IMR-90 (cell line): ENCODE measurements at regions not wholly inside any gene's neighbourhood (a gene's known extent, or its start where the extent isn't known, plus 50 kb on each side); places are given as distances from the start of the nearest gene placed in this dataset.

Source experiments
- ATAC-seq: fragments of 200-7000 bp; cut with Tn5 transposase; 2 replicates; pipeline ENCODE4 v1.9.1; 2020; ENCODE audit warnings: low read depth, mild to moderate bottlenecking, moderate library complexity
- BruUV-seq: library from RNA; stranded (reverse); fragments of 400-500 nt; replicated peaks from 2 replicates; lab custom pipeline; 2021; lab: Mats Ljungman, UMichigan
- CTCF ChIA-PET: fragments of 300-600 bp; formaldehyde crosslinking; extraction: SDS; loops from one replicate; lab custom pipeline; 2021; ENCODE audit warnings: antibody characterized with exemption; lab: Yijun Ruan, JAX
- POLR2A ChIA-PET: fragments of 300-600 bp; sonication (Branson Sonifier 250); formaldehyde crosslinking; loops from one replicate; lab custom pipeline; 2022; ENCODE audit warnings: antibody characterized with exemption; ENCODE audit not compliant: unreplicated experiment; lab: Charles Lee
- DNase-seq: peaks from one replicate; pipeline ENCODE4 v3.0.0; 2013
- H2AFZ ChIP-seq: replicated peaks from 2 replicates; pipeline ENCODE3; 2013; ENCODE audit warnings: low read length, mild to moderate bottlenecking; ENCODE audit not compliant: poor library complexity
- H2AK5ac ChIP-seq: 2 replicates; pipeline ENCODE4 v1.6.1; 2013; ENCODE audit warnings: low read depth, low read length, inconsistent platforms
- H2AK9ac ChIP-seq: replicated peaks from 2 replicates; pipeline ENCODE3; 2013; ENCODE audit warnings: mild to moderate bottlenecking, low read depth, low read length, moderate library complexity; ENCODE audit not compliant: poor library complexity
- H2BK120ac ChIP-seq: 2 replicates; pipeline ENCODE4 v1.6.1; 2013; ENCODE audit warnings: low read depth, low read length, inconsistent platforms
- H2BK15ac ChIP-seq: 3 replicates; pipeline ENCODE4 v1.6.1; 2013; ENCODE audit warnings: low read depth, low read length, inconsistent platforms
- H2BK20ac ChIP-seq: 2 replicates; pipeline ENCODE4 v1.6.1; 2013; ENCODE audit warnings: low read depth, mild to moderate bottlenecking, inconsistent platforms, low read length, moderate library complexity
- H2BK5ac ChIP-seq: 2 replicates; pipeline ENCODE4 v1.6.1; 2013; ENCODE audit warnings: mild to moderate bottlenecking, low read depth, low read length, inconsistent platforms; ENCODE audit not compliant: poor library complexity, severe bottlenecking
- H3K14ac ChIP-seq: replicated peaks from 2 replicates; pipeline ENCODE4 v1.6.1; 2013; ENCODE audit warnings: low read depth, low read length, inconsistent platforms
- H3K18ac ChIP-seq: 2 replicates; pipeline ENCODE4 v1.6.1; 2013; ENCODE audit warnings: low read depth, low read length, control low read depth
- H3K23ac ChIP-seq: 2 replicates; pipeline ENCODE4 v1.6.1; 2013; ENCODE audit warnings: low read depth, low read length, inconsistent platforms
- H3K27ac ChIP-seq: 2 replicates; pipeline ENCODE4 v1.5.1; 2013; ENCODE audit warnings: mild to moderate bottlenecking, control low read depth, low read length; ENCODE audit not compliant: insufficient read depth
- H3K27me3 ChIP-seq: 2 replicates; pipeline ENCODE4 v1.6.1; 2013; ENCODE audit warnings: low read length; ENCODE audit not compliant: control insufficient read depth, insufficient read depth
- H3K36me3 ChIP-seq: 2 replicates; pipeline ENCODE4 v1.6.1; 2013; ENCODE audit warnings: low read length, mixed read lengths; ENCODE audit not compliant: control insufficient read depth, insufficient read depth
- H3K4ac ChIP-seq: 2 replicates; pipeline ENCODE4 v1.6.1; 2013; ENCODE audit warnings: low read depth, low read length, inconsistent platforms
- H3K4me1 ChIP-seq: 2 replicates; pipeline ENCODE4 v1.6.1; 2013; ENCODE audit warnings: low read length, mixed read lengths; ENCODE audit not compliant: control insufficient read depth, insufficient read depth
- H3K4me2 ChIP-seq: 2 replicates; pipeline ENCODE4 v1.6.1; 2013; ENCODE audit warnings: low read depth, mild to moderate bottlenecking, control low read depth, low read length, moderate library complexity
- H3K4me3 ChIP-seq: 2 replicates; pipeline ENCODE4 v1.5.1; 2013; ENCODE audit warnings: low read depth, mild to moderate bottlenecking, control low read depth, low read length, moderate library complexity; ENCODE audit not compliant: insufficient read depth
- H3K56ac ChIP-seq: 2 replicates; pipeline ENCODE4 v1.6.1; 2013; ENCODE audit warnings: low read length, inconsistent platforms; ENCODE audit not compliant: insufficient read depth; ENCODE audit errors: extremely low read depth
- H3K79me1 ChIP-seq, 2 experiments: 2 replicates each; pipeline ENCODE4 v1.6.1; 2013; ENCODE audit warnings: low read length in 2 of 2, inconsistent platforms in 1 of 2, low read depth in 1 of 2
- H3K9ac ChIP-seq: 2 replicates; pipeline ENCODE4 v1.6.1; 2013; ENCODE audit warnings: low read depth, low read length, control low read depth
- H3K9me1 ChIP-seq: 2 replicates; pipeline ENCODE4 v1.6.1; 2013; ENCODE audit warnings: low read length, inconsistent platforms; ENCODE audit not compliant: insufficient read depth
- H3K9me3 ChIP-seq: 2 replicates; pipeline ENCODE4 v1.6.1; 2013; ENCODE audit warnings: low read length; ENCODE audit not compliant: control insufficient read depth, insufficient read depth
- H4K20me1 ChIP-seq: 2 replicates; pipeline ENCODE4 v1.6.1; 2013; ENCODE audit warnings: low read length, inconsistent platforms; ENCODE audit not compliant: insufficient read depth
- H4K5ac ChIP-seq: 2 replicates; pipeline ENCODE4 v1.6.1; 2013; ENCODE audit warnings: mild to moderate bottlenecking, low read depth, low read length, control low read depth
- H4K8ac ChIP-seq, 2 experiments: 2 replicates each; pipeline ENCODE4 v1.6.1; 2013; ENCODE audit warnings: low read depth in 2 of 2, low read length in 2 of 2, control low read depth in 1 of 2, inconsistent platforms in 1 of 2
- H4K91ac ChIP-seq: 2 replicates; pipeline ENCODE4 v1.6.1; 2013; ENCODE audit warnings: low read depth, low read length, inconsistent platforms; ENCODE audit not compliant: insufficient read depth
- BHLHE40 ChIP-seq: fragments of 150-350 bp; IDR thresholded peaks from 2 replicates; pipeline ENCODE4 v1.6.1; 2016; ENCODE audit warnings: mild to moderate bottlenecking, low read depth, low read length
- CHD1 ChIP-seq: IDR thresholded peaks from 2 replicates; pipeline ENCODE4 v1.6.1; 2012; ENCODE audit warnings: low read depth, low read length, improper control_type of control experiment
- FOS ChIP-seq: fragments of 150-350 bp; IDR thresholded peaks from 2 replicates; pipeline ENCODE4 v1.6.1; 2016; ENCODE audit warnings: low read depth, low read length
- MAFK ChIP-seq: IDR thresholded peaks from 2 replicates; pipeline ENCODE4 v1.6.1; 2012; ENCODE audit warnings: low read depth, low read length, improper control_type of control experiment
- NFE2L2 ChIP-seq: fragments of 150-350 bp; IDR thresholded peaks from 2 replicates; pipeline ENCODE4 v1.6.1; 2016; ENCODE audit warnings: low read depth, mild to moderate bottlenecking, low read length
- WGBS, 2 experiments: methylation state at CpG; one replicate each; pipeline versions ENCODE4 v1.1.5 to v1.1.7; 2013; ENCODE audit warnings: missing lambda C conversion rate in 2 of 2; ENCODE audit not compliant: insufficient read length in 1 of 2; ENCODE audit errors: extremely low coverage in 2 of 2; 5-methylcytosine and 5-hydroxymethylcytosine counted together
- dilution Hi-C: fragments of 300-500 bp; cut with HindIII; formaldehyde crosslinking; loops from one replicate; pipeline ENCODE4 v1.14.3; 2018; ENCODE audit warnings: low sequenced_read_pairs; ENCODE audit not compliant: unreplicated experiment
- in situ Hi-C: fragments of 300-500 bp; cut with MboI; formaldehyde crosslinking; loops from 3 replicates; pipeline ENCODE4 v1.14.3; 2019; ENCODE audit warnings: low sequenced_read_pairs, inconsistent platforms, mixed read lengths
- intact Hi-C: fragments of 100-400 bp; cut with micrococcal nuclease; formaldehyde crosslinking; loops from 2 replicates; pipeline ENCODE4 v1.10.0; 2022

GRCh38 chr18:78822949-78823285, 156.7 kb upstream of the SALL3 start:
- Histone ChIP-seq H3K4me2 (no peak overlapping the region), H2BK120ac (no peak overlapping the region), H3K9ac (no peak overlapping the region), H3K4ac (no peak overlapping the region), H2AFZ (no peak overlapping the region), H4K20me1 (no peaks in the 10 kb centered on the region), H3K9me3 (peaks cover 59% of the 10 kb centered on the region), H3K4me1 (no peaks in the 10 kb centered on the region), H3K36me3 (no peaks in the 10 kb centered on the region), H4K5ac (no peak overlapping the region), H3K27ac (no peak overlapping the region), H3K4me3 (no peak overlapping the region), H4K91ac (no peak overlapping the region), H3K23ac (no peak overlapping the region), H2BK20ac (no peak overlapping the region), H3K18ac (no peak overlapping the region), H2BK5ac (no peak overlapping the region), H2AK5ac (no peak overlapping the region), H2AK9ac (no peak overlapping the region), H4K8ac (no peak overlapping the region), H3K79me1 (no peaks in the 10 kb centered on the region), H3K9me1 (no peaks in the 10 kb centered on the region), H3K14ac (no peak overlapping the region), H3K27me3 (no peaks in the 10 kb centered on the region), H3K56ac (no peak overlapping the region), H2BK15ac (no peak overlapping the region)
- POLR2A ChIA-PET: no interaction called here
- ATAC-seq (no peak), DNase-seq (no peak)
- in situ Hi-C loops (no loop called here), dilution Hi-C loops (no loop called here), intact Hi-C loops (no loop called here)
- BruUV-seq: no TSS peak
- CTCF ChIA-PET: no interaction called here
- WGBS, 2 experiments: 41% methylated on average over 6 of the region's 15 CpGs; no CpG with 5 or more reads in 1 of the 2 experiments
- TF ChIP-seq FOS: no peak
- no peak for TF ChIP-seq CHD1
- TF ChIP-seq NFE2L2: no peak
- TF ChIP-seq MAFK: no peak
- TF ChIP-seq BHLHE40: no peak
